K562 (cell line): ENCODE measurements at regions not wholly inside any gene's neighbourhood (a gene's known extent, or its start where the extent isn't known, plus 50 kb on each side); places are given as distances from the start of the nearest gene placed in this dataset.
"Not testable (repeated sequence)": the region's sequence is repeated elsewhere in the genome, so short reads cannot be mapped to it uniquely, and the experiment has no call there.

Experiments
- ATAC-seq: fragments of 200-7000 bp; cut with Tn5 transposase; 3 replicates; pipeline ENCODE4 v1.9.1; 2020; ENCODE audit warnings: moderate library complexity
- BruUV-seq: library from RNA; stranded (reverse); fragments of 400-500 nt; replicated peaks from 2 replicates; lab custom pipeline; 2021; lab: Mats Ljungman, UMichigan
- CTCF ChIA-PET: fragments of 300-600 bp; formaldehyde crosslinking; extraction: SDS; loops from one replicate; lab custom pipeline; 2021; ENCODE audit warnings: low intra/inter-chr PET ratio; lab: Yijun Ruan, JAX
- POLR2A ChIA-PET: fragments of 300-600, 350-650 bp; sonication (Branson Sonifier 250); formaldehyde crosslinking; extraction: SDS; loops from one replicate; lab custom pipeline; 2021; ENCODE audit warnings: antibody characterized with exemption, inconsistent platforms; lab: Yijun Ruan, JAX
- DNase-seq, 4 experiments: peaks; one replicate each; pipeline versions ENCODE4 v3.0.0 to v3.0.0-alpha.2; 2011 to 2018; ENCODE audit warnings: low spot score in 3 of 4, mixed read lengths in 3 of 4; ENCODE audit errors: extremely low read depth in 1 of 4
- FAIRE-seq: peaks from 2 replicates; lab custom pipeline; 2011; peaks lifted over from hg19 to GRCh38; lab: Jason Lieb, UNC
- H2AFZ ChIP-seq: 2 replicates; pipeline ENCODE4 v1.6.0; 2011; ENCODE audit warnings: low read depth, low read length, control low read depth, inconsistent platforms
- H3K27ac ChIP-seq: fragments of 200-600 bp; 3 replicates; pipeline ENCODE4 v1.8.0; 2011; ENCODE audit warnings: low read depth, mild to moderate bottlenecking, control low read depth, inconsistent platforms, low read length, moderate library complexity, mixed read lengths; ENCODE audit errors: extremely low read depth
- H3K27me3 ChIP-seq, 2 experiments: fragments of 300-600 bp in 1 of 2; 2 replicates in 1 of 2; 3 replicates in 1 of 2; pipeline versions ENCODE4 v1.6.0 to v1.8.0; 2011; ENCODE audit warnings: inconsistent platforms in 2 of 2, low read length in 2 of 2, mild to moderate bottlenecking in 1 of 2, mixed read lengths in 1 of 2, moderate library complexity in 1 of 2; ENCODE audit not compliant: control insufficient read depth in 2 of 2, insufficient read depth in 2 of 2
- H3K36me3 ChIP-seq: fragments of 300-600 bp; 3 replicates; pipeline ENCODE4 v1.8.0; 2011; ENCODE audit warnings: mild to moderate bottlenecking, low read length, inconsistent platforms; ENCODE audit not compliant: control insufficient read depth, insufficient read depth
- H3K4me1 ChIP-seq, 2 experiments: fragments of 200-600 bp in 1 of 2; replicated peaks in 1 of 2; 2 replicates in 1 of 2; 3 replicates in 1 of 2; pipeline versions ENCODE4 v1.5.1 to v1.8.0; 2011; ENCODE audit warnings: inconsistent platforms in 2 of 2, low read length in 2 of 2, mild to moderate bottlenecking in 1 of 2, mixed read lengths in 1 of 2, moderate library complexity in 1 of 2; ENCODE audit not compliant: control insufficient read depth in 2 of 2, insufficient read depth in 2 of 2
- H3K4me2 ChIP-seq: 2 replicates; pipeline ENCODE4 v1.6.1; 2011; ENCODE audit warnings: low read length, control low read depth, inconsistent platforms, mixed read lengths; ENCODE audit not compliant: insufficient read depth
- H3K4me3 ChIP-seq: fragments of 200-600 bp; sonication (generic), shearing (Covaris generic); 2 replicates; pipeline ENCODE4 v1.5.1; 2016; ENCODE audit warnings: control low read depth, inconsistent platforms
- H3K79me2 ChIP-seq: fragments of 200-600 bp; 3 replicates; pipeline ENCODE4 v1.8.0; 2011; ENCODE audit warnings: low read length, inconsistent platforms; ENCODE audit not compliant: control insufficient read depth, insufficient read depth
- H3K9ac ChIP-seq, 2 experiments: 2 replicates each; pipeline versions ENCODE4 v1.6.0 to v1.6.1; 2011; ENCODE audit warnings: low read depth in 2 of 2, low read length in 2 of 2, control low read depth in 1 of 2, inconsistent platforms in 1 of 2, mild to moderate bottlenecking in 1 of 2, mixed read lengths in 1 of 2; ENCODE audit not compliant: insufficient read depth in 1 of 2
- H3K9me1 ChIP-seq: one replicate; pipeline ENCODE4 v1.6.0; 2011; ENCODE audit warnings: inconsistent platforms, mild to moderate bottlenecking, low read length, moderate library complexity; ENCODE audit not compliant: control insufficient read depth, insufficient read depth
- H3K9me3 ChIP-seq: replicated peaks from 2 replicates; pipeline ENCODE4 v1.5.1; 2011; ENCODE audit warnings: low read depth, low read length, inconsistent platforms; ENCODE audit not compliant: control insufficient read depth, insufficient read depth
- H4K20me1 ChIP-seq: replicated peaks from 2 replicates; pipeline ENCODE4 v1.6.1; 2011; ENCODE audit warnings: low read length, inconsistent platforms, mixed read lengths; ENCODE audit not compliant: control insufficient read depth, insufficient read depth
- AFF4 ChIP-seq: sonication (generic); formaldehyde crosslinking; IDR thresholded peaks from 2 replicates; pipeline ENCODE4 v1.8.0; 2023; ENCODE audit warnings: mild to moderate bottlenecking, missing genetic modification reagents
- CHD1 ChIP-seq: fragments of 200-600 bp; sonication (generic); IDR thresholded peaks from one replicate; pipeline ENCODE4 v1.6.1; 2012; ENCODE audit warnings: mild to moderate bottlenecking, moderate library complexity, low read length, inconsistent platforms
- HNRNPLL ChIP-seq: fragments of 200-400 bp; formaldehyde crosslinking; IDR thresholded peaks from 2 replicates; pipeline ENCODE4 v1.6.1; 2017; ENCODE audit warnings: low read length, low read depth, mild to moderate bottlenecking; ENCODE audit not compliant: poor library complexity, severe bottlenecking
- MAZ ChIP-seq, 2 experiments: fragments of 450-650 bp in 1 of 2; sonication (generic) in 1 of 2; formaldehyde crosslinking; IDR thresholded peaks in 1 of 2; conservative IDR thresholded peaks in 1 of 2; 2 replicates each; pipeline versions ENCODE4 v1.4.0 to v1.5.0; 2020; ENCODE audit warnings: mild to moderate bottlenecking in 1 of 2, missing genetic modification reagents in 1 of 2
- NFIC ChIP-seq: fragments of 450-650 bp; IDR thresholded peaks from 2 replicates; pipeline ENCODE4 v1.6.1; 2017; ENCODE audit warnings: mild to moderate bottlenecking, inconsistent platforms
- NFIX ChIP-seq: fragments of 250-450 bp; sonication (Bioruptor Pico); IDR thresholded peaks from 2 replicates; pipeline ENCODE4 v1.4.0; 2020; ENCODE audit warnings: low read depth, mild to moderate bottlenecking, moderate library complexity
- RBM22 ChIP-seq: fragments of 200-400 bp; formaldehyde crosslinking; IDR thresholded peaks from 2 replicates; pipeline ENCODE4 v1.6.1; 2018; ENCODE audit warnings: low read length, low read depth; ENCODE audit not compliant: poor library complexity, severe bottlenecking
- ZSCAN32 ChIP-seq: fragments of 450-650 bp; formaldehyde crosslinking; IDR thresholded peaks from 2 replicates; pipeline ENCODE4 v1.4.0; 2020; ENCODE audit warnings: mild to moderate bottlenecking, moderate library complexity
- WGBS: fragments of 100-300 bp; shearing (Covaris generic); methylation state at CpG from one replicate; pipeline ENCODE4 v1.1.6; 2016; ENCODE audit warnings: low coverage, mixed read lengths; ENCODE audit not compliant: insufficient coverage; ENCODE audit errors: missing lambda C conversion rate; 5-methylcytosine and 5-hydroxymethylcytosine counted together
- in situ Hi-C: fragments of 300-500 bp; cut with MboI; formaldehyde crosslinking; loops from 4 replicates; pipeline ENCODE4 v1.15.0; 2018; ENCODE audit warnings: inconsistent platforms, mixed read lengths
- intact Hi-C: fragments of 100-400 bp; cut with micrococcal nuclease; formaldehyde crosslinking; loops from 2 replicates; pipeline ENCODE4 v1.14.2; 2022
- TF ChIP-seq, protein P1 (sequence below): fragments of 450-650 bp; IDR thresholded peaks from 2 replicates; pipeline ENCODE4 v1.6.1; 2016

- FAIRE-seq, intact Hi-C loops, BruUV-seq, H3K9ac ChIP-seq, H3K79me2 ChIP-seq, H3K4me2 ChIP-seq, H2AFZ ChIP-seq, POLR2A ChIA-PET, H3K4me3 ChIP-seq: not testable (repeated sequence)
- 100% methylated on average over 1 of the region's 3 CpGs for WGBS
- TF ChIP-seq NFIC: peak; percentile 83
- TF ChIP-seq NFIX (CRISPR knock-in tag): peak; percentile 64
- TF ChIP-seq, all 486 proteins: peak for 2; not testable (repeated sequence) for 484
- H3K4me1 ChIP-seq: peaks cover 0 to 12% of the 10 kb centered on the region in 2 experiments; a peak in 3 of 5 replicates
- H3K27ac ChIP-seq, H3K9me3 ChIP-seq, H4K20me1 ChIP-seq, H3K9me1 ChIP-seq, DNase-seq, H3K27me3 ChIP-seq, in situ Hi-C loops, H3K36me3 ChIP-seq, CTCF ChIA-PET, ATAC-seq: not testable (repeated sequence)
These were observed 370.4 kb downstream of the DLEU7 start for GRCh38 chr13:50473050-50473449.

DNA sequence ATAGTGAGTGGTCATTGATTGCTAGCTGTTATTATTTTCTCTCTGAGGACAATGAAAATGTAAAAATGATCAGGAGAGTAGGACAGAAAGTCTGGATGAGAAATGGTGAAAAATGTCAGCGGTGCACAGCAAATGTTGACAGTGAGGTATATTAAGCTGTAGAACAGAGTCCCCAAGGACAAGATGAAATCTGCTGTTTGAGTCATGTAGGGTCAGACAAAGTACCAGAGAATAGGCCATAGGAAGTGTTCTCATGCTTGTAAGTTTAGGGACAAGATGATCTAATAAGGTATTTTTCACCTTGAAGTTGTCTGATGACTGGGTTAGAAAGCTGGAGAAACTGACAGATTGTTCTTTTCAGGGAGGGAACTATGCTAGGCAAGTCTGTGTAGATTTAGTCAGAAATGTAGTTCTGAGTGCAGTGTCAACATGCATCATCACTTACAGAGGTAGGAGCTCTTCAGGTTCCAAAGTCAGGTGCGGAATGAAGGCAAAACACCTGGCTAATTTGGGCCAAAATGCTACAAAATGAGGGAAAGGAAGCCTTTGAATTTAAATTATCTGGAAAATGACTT, 369.3 kb downstream of the DLEU7 start:
- no peaks in the 10 kb centered on the region for H3K36me3 ChIP-seq
- WGBS: 73% methylated on average over 2 of the region's 2 CpGs
- intact Hi-C loops (no loop called here), in situ Hi-C loops (no loop called here)
- no TSS peak for BruUV-seq
- no peaks in the 10 kb centered on the region for H3K27me3 ChIP-seq
- POLR2A ChIA-PET: no interaction called here
- no peak for FAIRE-seq
- no peaks in the 10 kb centered on the region for H4K20me1 ChIP-seq
- no peaks in the 10 kb centered on the region for H3K9me3 ChIP-seq
- no peak overlapping the region for H3K27ac ChIP-seq
- no peak overlapping the region for H3K9ac ChIP-seq
- no peaks in the 10 kb centered on the region for H3K9me1 ChIP-seq
- H3K4me1 ChIP-seq: peaks cover 0 to 4% of the 10 kb centered on the region in 2 experiments; a peak in 3 of 5 replicates
- CTCF ChIA-PET: no interaction called here
- no peak overlapping the region for H3K4me2 ChIP-seq
- H2AFZ ChIP-seq: no peak overlapping the region
- DNase-seq: no peak
- TF ChIP-seq ZSCAN32 (CRISPR knock-in tag): no peak
- TF ChIP-seq RBM22: no peak
- no peak for TF ChIP-seq MAZ (CRISPR knock-in tag; conservative IDR thresholded peaks at IDR 0.05 in 1 of 2, IDR thresholded peaks at IDR 0.05 in 1 of 2)
- TF ChIP-seq HNRNPLL: no peak
- no peak for TF ChIP-seq CHD1
- TF ChIP-seq AFF4: no peak
- TF ChIP-seq, protein P1, sequence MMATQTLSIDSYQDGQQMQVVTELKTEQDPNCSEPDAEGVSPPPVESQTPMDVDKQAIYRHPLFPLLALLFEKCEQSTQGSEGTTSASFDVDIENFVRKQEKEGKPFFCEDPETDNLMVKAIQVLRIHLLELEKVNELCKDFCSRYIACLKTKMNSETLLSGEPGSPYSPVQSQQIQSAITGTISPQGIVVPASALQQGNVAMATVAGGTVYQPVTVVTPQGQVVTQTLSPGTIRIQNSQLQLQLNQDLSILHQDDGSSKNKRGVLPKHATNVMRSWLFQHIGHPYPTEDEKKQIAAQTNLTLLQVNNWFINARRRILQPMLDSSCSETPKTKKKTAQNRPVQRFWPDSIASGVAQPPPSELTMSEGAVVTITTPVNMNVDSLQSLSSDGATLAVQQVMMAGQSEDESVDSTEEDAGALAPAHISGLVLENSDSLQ: no peak
- ATAC-seq: no peak
- H3K4me3 ChIP-seq: no peak overlapping the region
- H3K79me2 ChIP-seq: no peaks in the 10 kb centered on the region
